Testis (tissue), 2 donors: ENCODE measurements at regions not wholly inside any gene's neighbourhood (a gene's known extent, or its start where the extent isn't known, plus 50 kb on each side); places are given as distances from the start of the nearest gene placed in this dataset.

Experiments used
- POLR2A ChIP-seq: fragments of 450-650 bp; IDR thresholded peaks from one replicate; pipeline ENCODE4 v1.6.1; 2017; ENCODE audit warnings: antibody characterized with exemption, mild to moderate bottlenecking, moderate library complexity
- TF ChIP-seq, protein P1 (sequence below), 3 experiments: fragments of 450-650 bp in 2 of 3; fragments of 200-600 bp in 1 of 3; sonication (generic) in 1 of 3; IDR thresholded peaks; one replicate each; pipeline ENCODE4 v1.5.1; 2016 to 2019; ENCODE audit warnings: antibody characterized with exemption in 3 of 3, mild to moderate bottlenecking in 2 of 3, moderate library complexity in 1 of 3

DNA sequence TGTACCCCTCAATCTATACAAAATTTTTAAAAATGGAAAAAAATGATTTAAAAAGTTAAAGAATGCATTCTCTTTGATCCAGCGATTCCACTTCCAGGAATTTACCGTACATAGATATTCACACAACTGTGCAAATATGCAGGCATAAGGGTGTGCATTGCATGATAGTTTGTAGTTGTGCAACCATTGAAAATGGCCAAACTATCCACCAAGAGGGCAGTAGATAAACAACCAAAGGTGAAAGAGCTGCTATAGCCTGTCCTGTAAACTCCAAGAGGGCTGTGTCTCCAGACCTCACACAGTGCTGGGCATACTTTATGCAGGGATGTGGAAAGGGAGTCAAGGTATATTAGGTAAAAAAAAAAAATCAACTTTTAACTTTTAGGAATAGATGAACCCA is 116.5 kb upstream of the NEDD4L start:
- TF ChIP-seq POLR2A, result no peak
- TF ChIP-seq, protein P1, sequence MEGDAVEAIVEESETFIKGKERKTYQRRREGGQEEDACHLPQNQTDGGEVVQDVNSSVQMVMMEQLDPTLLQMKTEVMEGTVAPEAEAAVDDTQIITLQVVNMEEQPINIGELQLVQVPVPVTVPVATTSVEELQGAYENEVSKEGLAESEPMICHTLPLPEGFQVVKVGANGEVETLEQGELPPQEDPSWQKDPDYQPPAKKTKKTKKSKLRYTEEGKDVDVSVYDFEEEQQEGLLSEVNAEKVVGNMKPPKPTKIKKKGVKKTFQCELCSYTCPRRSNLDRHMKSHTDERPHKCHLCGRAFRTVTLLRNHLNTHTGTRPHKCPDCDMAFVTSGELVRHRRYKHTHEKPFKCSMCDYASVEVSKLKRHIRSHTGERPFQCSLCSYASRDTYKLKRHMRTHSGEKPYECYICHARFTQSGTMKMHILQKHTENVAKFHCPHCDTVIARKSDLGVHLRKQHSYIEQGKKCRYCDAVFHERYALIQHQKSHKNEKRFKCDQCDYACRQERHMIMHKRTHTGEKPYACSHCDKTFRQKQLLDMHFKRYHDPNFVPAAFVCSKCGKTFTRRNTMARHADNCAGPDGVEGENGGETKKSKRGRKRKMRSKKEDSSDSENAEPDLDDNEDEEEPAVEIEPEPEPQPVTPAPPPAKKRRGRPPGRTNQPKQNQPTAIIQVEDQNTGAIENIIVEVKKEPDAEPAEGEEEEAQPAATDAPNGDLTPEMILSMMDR (IDR thresholded peaks at IDR 0.05), result no peak
